ENCODE measurements at regions not wholly inside any gene's neighbourhood (a gene's known extent, or its start where the extent isn't known, plus 50 kb on each side); places are given as distances from the start of the nearest gene placed in this dataset.
A peak's percentile ranks its signal among the peaks of the same experiment; 100 is the strongest.
"Not testable (repeated sequence)": the region's sequence is repeated elsewhere in the genome, so short reads cannot be mapped to it uniquely, and the experiment has no call there.

- H3K9ac ChIP-seq (ENCODE audit: low read depth in 1 of 3, low read length in 3 of 3); H3K27ac ChIP-seq (ENCODE audit: low read depth, low read length); H3K27me3 ChIP-seq (ENCODE audit: control insufficient read depth in 3 of 3, insufficient read depth in 3 of 3, low read length in 3 of 3); H3K36me3 ChIP-seq (ENCODE audit: control insufficient read depth in 3 of 3, insufficient read depth in 3 of 3, low read length in 3 of 3); H3K9me3 ChIP-seq (ENCODE audit: control insufficient read depth in 3 of 3, low read length in 3 of 3); H3K4me3 ChIP-seq (ENCODE audit: low read length in 3 of 3); H3K4me1 ChIP-seq (ENCODE audit: control insufficient read depth in 3 of 3, insufficient read depth in 3 of 3, low read length in 3 of 3): not testable (repeated sequence)
Observed at GRCh38 chr12:34431509-34431908, 409.2 kb downstream of the ALG10 start.

Small RNAs in the stretch of these regions (small RNA-seq; reads per million reads assigned to genes)
- 1.8 reads per million, percentile 84 among the genes with 10 or more reads in this experiment for gene RNA5SP357

Measured in skeletal muscle tissue (tissue), 4 donors.